NCI-H187 treated with DMSO at 0.1 percent for 48 hours (cell line): ENCODE measurements at regions not wholly inside any gene's neighbourhood (a gene's known extent, or its start where the extent isn't known, plus 50 kb on each side); places are given as distances from the start of the nearest gene placed in this dataset.

Source experiments
- DNase-seq: peaks from one replicate; lab custom pipeline; 2025; lab: John Stamatoyannopoulos, UW

GRCh38 chr2:223701761-223702160, 99.6 kb upstream of the SCG2 start:
- no peak for DNase-seq

- no peak for DNase-seq
Measured at GRCh38 chr2:223700221-223700620, 98.1 kb upstream of the SCG2 start.

GRCh38 chr2:223697892-223698645, 95.9 kb upstream of the SCG2 start:
- no peak for DNase-seq

- no peak for DNase-seq
Measured at GRCh38 chr2:223697316-223697891, 95.2 kb upstream of the SCG2 start.

- DNase-seq: no peak
Measured at GRCh38 chr2:223696719-223697118, 94.6 kb upstream of the SCG2 start.

GRCh38 chr2:223692191-223692947, 90.2 kb upstream of the SCG2 start:
- DNase-seq: no peak

GRCh38 chr2:223688094-223688835, 86.1 kb upstream of the SCG2 start:
- peak; percentile 17 for DNase-seq

- DNase-seq: no peak
Measured at GRCh38 chr2:223681125-223681524, 79.0 kb upstream of the SCG2 start.

GRCh38 chr2:223674998-223675609, 72.9 kb upstream of the SCG2 start:
- no peak for DNase-seq

GRCh38 chr2:223669453-223670225, 67.5 kb upstream of the SCG2 start:
- DNase-seq: no peak

- no peak for DNase-seq
Measured at GRCh38 chr2:223668302-223668998, 66.3 kb upstream of the SCG2 start.

- DNase-seq: no peak
Measured at GRCh38 chr2:223654384-223654915, 52.3 kb upstream of the SCG2 start.

- DNase-seq: no peak
Measured at GRCh38 chr2:223652902-223653301, 50.7 kb upstream of the SCG2 start.

GRCh38 chr2:223652122-223652521, 50.0 kb upstream of the SCG2 start:
- DNase-seq: no peak
